NCI-H510A treated with DMSO at 0.1 percent for 48 hours (cell line): ENCODE measurements at regions not wholly inside any gene's neighbourhood (a gene's known extent, or its start where the extent isn't known, plus 50 kb on each side); places are given as distances from the start of the nearest gene placed in this dataset.
A peak's percentile ranks its signal among the peaks of the same experiment; 100 is the strongest.

Source experiments
- DNase-seq: peaks from one replicate; lab custom pipeline; 2025; lab: John Stamatoyannopoulos, UW

DNA sequence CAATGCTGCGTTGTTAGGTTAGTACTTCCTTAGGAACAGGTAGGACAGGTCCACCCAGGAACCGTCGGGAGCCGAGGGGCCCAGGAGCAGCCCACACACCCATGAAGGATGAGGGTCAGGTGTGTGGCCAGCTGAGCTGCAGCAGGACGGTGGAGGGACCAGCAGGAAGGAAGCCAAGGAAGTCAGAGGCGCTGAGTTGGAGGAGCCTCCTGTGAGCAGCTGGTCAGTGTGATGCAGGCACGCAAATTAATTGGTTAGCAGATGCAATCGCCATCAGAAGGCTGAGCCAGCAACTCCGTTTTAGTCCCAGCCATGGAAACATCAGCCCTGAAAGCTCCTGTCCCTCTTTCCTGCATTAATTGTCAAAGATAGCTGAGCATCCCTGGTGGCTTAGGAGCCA, 114.9 kb upstream of the SOX1 start:
- DNase-seq = no peak

DNA sequence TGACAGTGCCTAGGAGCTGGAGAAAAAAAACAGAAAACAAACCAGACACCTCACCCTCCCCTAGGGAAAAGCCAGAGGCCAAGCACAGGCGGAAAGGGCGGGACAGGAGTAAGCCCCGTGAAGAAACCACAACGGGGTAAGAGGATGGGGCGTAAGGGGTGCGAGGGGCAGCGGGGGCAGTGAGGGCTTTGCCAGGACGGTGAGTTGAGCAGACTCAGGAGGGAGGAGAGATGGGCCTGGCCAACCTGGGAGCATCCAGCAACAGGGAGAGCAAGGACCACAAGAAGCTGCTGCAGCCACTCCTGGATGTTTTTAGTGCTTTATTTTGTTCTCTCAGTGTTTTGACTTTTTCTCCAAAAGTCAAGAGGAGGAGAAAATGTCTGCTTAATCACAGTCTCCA, 114.1 kb upstream of the SOX1 start:
- DNase-seq = no peak

DNA sequence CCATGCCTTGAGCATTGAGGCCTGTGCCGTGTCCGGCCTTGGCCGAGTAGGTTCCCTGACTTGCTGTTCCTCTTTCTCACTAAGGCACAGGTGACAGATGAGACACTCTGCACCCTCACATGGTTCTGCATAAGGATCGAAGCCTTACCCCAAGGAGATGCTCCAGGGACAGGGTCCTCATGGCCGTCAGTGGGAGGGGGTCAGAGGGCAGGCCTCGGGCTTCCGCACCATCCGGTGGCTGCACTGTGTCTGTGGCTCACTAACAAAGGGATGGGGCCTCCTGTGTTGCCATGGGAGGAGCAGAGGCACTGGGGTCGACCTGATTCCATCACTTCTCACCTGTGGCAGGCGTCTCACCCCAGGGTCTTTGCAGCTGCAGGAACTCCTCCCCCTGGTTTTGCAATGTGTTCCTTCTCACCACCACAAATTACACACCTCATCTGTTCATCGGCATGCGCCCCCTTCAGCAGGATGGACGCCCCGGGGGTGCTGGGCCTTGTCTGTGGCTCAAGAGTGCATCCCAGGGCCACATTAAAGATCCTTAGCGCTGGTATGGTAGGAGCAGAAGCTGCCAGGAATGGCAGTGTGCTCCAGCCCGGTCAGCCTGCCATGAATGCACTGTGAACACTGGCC, 113.3 kb upstream of the SOX1 start:
- DNase-seq = no peak

DNA sequence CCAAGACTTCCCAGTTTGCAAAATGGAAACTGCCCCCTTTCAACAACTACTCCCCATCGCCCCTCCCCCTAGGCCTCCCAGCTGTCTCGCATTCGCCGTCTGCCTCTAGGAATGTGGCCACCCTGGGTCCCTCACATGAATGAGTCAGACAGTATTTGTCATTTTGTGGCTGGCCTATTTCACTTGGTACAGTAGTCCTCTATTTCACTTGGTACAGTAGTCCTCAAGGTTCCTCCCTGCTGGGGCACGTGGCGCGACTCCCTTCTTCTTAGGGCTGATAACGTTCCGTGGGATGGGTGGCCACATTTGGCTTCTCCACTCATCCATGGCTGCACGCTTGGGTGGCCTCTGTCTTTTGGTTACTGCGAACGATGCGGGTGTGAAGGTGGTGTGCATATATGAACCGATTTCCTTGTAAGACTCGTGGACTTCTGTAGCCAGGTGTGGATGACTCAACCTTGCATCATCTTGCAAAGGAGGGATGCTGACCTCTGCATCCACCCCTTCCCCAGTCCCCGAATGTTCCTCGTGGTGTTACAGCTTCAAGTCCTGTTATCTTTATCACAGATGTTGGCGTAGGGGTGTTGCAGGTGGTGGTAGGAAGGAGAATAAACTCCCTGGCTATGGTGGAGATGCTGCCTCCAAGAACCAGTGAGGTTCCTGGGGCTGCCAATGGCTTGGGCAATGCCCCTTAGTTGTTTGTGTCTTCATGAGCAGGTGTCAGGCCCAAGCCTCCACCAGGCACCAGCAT, 112.1 kb upstream of the SOX1 start:
- peak; percentile 42 for DNase-seq

DNA sequence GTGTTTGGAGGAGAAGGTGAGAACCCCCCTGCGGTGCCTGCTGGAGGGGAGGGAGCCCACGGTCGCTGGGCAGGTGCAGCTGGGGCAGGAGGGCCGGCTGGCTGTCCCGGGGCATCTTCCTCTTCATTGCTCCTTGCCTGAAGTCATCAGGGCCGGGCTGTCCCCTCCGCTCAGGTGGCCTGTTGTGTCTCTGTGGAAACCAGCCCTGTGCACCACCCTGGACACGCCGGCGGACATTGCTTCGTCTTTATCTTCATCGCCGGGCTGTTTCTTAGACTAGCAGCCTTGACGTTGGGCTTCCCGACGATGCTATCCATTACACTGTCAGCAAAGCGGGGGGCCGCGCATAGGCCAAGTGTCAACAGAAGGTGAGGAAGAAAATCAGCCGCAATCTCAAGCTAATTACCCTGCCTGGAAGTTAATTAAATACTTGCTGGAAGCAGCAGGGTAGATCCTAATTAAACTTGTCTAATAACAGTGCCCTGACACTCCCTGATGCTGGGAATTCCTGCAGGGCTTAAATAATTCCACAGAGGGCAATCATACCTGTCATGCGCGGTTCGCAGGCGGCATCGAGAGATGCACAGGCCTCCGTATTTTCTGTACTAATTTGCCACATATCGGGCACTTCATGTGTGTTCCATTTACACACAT, 111.4 kb upstream of the SOX1 start:
- DNase-seq = no peak

DNA sequence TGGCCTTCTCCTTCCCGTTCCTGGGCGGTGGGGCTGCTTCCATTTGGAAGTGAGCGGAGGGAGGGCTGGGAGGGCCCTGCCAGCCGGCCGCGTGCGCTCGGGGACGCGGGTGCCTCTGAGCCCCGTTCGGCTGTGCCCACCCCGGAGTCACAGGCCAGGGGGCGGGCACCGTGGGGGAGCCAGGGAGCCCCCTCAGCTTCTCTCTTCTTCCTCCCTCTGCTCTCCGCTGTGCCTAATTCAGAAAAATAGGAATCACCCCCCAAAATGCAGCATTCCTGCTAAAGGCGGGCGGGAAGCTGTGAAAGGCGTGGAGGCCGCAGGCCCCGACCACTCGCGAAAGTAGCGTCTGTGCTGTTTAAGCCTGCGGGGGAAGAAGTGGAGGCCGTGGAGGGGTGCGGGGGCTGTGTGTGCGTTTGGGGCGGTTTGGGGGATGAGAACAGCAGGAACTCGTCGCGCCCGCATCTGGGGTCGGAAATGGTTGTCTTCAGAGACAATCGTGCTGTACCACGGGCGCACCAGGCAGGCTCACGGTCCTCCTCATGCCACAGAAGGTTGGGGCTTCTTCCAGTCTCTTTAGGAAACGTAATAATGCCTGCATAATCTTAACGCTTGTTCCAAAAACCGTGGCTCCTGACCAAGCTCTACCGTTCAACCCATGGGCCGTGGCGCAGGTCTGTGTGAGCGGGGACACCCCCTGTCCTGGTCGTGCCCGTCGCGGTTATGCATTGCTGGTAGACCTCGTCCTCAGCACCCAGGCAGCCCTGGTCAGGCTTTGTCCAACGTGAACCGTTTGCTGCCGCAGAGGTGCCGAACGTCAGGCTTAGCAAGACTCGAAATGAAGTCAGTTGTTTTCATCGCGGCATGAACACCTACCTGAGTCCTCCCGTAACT, 110.4 kb upstream of the SOX1 start:
- no peak for DNase-seq

DNA sequence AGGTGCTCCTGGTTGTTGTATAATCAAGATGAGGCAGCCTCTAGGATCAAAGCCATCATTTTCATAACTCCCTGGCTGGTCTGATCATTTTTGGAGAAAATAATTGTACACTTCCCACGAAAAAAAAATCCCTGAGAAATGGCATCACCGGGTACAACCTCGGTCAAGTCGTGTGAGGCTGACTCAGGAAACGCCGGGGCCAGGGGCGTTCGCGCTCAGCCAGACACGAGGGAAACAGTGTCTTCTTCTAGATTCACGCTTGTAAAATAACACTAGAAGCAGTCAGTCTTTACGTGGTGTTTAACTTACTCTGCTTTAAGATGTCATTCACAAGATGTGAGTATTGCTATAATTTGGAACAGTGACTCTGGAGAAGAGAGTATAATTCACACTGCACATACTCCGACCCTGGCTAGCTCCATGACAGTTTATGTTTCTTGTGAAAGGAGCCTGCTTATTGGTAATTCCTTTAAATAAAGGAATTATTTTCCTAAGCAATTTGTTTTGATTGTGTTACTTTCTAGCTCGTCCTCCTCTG, 109.0 kb upstream of the SOX1 start:
- DNase-seq = no peak

DNA sequence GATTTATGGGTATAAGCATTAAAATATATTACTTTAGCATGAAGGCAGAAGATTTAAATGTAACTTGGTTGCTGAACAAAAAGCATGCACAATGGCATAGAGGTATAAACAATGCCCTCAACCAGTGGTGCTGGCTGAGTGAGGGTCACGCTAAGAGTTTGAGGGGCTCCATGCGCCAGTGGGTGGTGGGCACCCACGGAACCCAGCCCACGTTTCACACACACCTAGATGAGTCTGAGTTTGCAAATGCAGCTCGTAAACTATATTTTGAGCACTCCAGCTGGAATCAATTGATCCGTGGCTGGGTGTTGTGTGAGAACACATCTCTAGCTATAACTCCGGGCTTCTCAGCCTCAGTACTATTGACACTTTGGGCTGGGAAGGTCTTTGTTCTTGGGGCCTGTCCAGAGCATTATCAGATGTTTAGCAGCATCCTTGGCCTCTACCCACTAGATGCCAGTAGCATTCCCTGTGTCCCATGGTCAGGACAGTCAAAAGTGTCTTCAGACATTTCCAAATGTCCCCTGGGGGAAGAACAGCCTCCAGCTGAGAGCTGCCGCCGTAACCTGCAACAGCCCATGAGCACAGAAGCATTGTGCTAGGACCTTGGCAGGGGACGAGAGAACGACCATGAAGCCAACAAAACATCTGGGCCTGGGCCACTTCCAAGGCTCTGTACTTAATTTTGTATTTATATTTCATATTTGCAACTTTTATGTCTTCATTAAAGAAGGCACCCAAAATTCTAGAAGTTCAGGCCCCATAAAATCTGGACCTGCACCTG, 108.1 kb upstream of the SOX1 start:
- DNase-seq = no peak

DNA sequence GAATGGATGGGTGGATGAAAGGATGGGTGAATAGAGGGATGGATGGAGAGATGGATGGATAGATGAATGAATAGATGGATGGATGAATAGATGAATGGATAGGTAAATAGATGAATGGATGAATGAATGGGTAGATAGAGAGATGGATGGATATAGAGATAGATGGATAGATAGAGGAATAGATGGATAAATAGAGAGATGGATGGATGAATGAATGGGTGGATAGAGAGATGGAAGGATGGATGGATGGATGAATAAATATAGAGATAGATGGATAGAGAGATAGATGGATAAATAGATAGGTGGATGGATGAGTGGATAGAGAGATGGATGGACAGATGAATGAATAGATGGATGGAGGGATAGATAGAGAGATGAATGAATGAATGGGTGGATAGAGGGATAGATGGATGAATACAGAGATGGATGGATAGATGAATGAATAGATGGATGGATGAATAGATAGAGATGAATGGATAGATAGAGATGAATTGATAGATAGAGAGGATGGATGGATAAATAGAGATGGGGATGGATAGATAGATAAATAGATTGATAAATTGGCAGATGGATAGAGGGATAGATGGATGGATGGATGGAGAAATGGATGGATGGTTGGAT, 106.7 kb upstream of the SOX1 start:
- DNase-seq = no peak

DNA sequence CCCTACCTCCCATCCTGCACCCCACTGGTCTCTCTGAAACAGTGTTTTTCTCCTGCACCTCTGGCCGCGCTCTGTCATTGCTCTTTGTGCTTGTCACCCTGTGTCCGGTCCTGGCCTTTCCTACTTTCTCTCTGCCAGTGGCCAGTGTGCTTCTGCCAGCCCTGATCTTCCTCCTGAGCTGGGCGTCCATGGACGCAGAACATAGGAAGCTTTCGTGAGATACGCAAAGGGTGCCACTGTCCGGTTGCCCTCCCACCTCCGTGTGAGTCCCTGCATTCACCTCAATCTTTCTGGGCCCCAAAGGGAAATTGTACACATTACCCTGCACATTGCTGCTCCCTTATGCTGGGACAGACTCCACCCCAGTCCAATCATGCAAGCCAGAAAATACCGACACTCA, 105.7 kb upstream of the SOX1 start:
- no peak for DNase-seq

DNA sequence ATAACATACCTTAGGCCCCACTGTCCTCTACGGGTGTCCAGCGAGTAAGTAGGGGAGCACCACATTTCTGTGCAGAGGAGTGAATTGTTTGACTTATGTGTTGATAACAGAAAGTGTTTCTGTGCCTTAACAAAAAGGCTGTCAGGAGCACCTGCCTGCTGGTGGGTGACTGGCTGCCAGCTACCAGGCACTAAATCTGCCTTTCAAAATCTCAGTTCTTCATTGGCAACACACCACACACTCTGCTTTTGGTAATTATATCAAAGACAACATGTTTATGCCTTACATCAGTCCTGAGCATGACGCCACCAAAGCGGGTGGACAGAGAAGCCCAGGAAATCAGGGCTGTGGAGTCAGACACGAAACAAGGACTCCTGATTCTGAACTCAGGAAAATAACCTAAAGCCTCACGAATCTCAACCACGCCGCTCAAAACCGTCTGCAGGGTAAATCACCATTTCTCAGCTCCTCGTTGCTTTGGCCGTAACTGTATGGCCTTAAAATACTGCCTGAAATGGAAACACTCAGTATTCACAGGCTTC, 105.2 kb upstream of the SOX1 start:
- no peak for DNase-seq

DNA sequence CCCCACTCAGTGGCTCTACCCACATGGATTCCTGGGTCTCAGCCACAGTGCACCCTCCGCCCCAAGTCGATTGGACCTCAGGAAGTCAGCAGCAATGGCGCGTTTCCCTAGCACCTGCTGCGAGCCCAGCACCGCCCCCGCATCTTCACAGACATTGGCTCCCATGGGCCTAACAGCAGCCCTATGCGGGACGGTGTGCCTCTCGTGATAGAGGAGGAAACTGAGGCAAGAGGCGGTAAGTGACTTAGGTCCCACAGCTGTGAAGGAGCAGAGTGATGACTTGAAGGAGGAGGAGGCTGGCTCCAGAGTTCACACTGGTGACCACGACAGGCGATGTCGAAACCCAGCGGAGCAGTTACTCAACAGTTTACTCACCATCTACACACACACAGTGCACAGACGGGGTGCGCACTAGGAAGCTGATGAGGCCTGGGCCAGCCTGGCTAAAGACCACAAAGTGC, 104.5 kb upstream of the SOX1 start:
- DNase-seq = no peak

DNA sequence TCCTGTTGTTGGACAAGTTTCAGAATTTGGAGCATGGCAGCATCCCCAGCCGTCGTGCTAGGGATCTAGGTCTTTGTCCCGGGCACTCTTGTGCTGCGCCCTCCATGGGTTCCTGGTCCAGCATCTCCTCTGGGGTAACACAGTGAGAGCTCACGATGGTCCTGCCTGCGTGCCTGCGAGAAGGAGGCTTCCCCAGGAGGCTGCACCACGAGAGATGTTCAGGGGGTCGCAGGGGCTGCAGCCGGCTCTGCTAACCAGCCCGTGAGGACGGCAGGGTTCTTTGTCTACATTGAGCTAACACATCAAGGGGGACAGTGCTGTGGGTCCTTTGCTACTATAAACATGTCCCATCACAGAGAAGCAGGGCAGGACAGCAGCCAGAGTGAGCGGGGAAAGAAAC, 103.9 kb upstream of the SOX1 start:
- no peak for DNase-seq

DNA sequence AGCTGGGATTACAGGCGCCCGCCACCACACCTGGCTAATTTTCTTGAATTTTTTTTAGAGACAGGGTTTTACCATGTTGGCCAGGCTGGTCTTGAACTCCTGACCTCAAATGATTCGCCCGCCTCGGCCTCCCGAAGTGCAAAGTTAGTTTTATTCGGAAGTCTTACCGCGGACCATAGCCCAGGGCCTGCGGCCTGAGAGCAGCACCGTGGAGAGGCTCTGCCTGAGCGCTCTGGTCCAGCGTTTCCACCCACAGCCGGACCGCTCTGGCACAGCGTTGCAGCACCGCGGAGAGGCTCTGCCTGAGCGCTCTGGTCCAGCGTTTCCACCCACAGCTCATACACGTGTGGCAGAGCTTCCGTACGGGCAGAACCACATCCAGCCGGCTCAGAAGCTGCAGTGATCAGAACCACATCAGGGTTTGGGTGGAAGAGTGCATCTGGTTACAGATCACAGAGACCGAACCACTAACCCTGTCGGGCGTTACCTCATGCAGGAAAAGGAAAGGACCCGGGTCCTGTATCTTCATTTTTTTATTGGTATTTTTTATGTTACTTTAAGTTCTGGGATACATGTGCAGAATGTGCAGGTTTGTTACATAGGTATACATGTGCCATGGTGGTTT, 102.4 kb upstream of the SOX1 start:
- no peak for DNase-seq

DNA sequence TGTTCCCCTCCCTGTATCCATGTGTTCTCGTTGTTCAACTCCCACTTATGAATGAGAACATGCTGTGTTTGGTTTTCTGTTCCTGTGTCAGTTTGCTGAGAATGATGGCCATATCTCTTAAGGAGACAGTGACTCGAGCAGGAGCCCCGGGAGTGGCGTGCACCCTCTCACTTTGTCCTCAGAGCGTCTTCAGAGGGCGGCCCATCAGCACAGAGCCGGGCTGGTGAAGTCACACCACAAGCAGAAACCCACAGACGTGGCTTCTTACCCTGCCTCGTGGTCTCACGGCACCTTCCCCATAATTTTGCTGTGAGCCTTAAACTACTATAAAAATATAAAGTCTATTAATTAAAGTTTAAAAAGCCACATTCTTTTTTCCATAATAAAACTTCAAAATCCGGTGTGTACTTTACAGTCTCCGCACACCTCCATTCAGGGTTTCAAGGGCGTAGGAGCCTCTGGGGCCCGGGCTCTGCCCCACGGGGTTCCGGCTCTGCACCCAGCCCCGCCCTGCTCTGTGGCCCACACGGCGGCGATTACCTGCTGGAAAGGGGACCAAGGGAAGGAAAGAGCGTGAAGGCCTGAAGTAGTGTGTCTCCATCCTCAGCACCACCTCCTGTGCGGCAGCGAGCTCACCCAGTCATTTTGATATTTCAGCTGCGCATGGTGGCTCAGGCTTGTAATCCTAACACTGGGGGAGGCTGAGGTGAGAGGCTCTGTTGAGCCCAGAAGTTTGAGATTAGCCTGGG, 101.3 kb upstream of the SOX1 start:
- no peak for DNase-seq

DNA sequence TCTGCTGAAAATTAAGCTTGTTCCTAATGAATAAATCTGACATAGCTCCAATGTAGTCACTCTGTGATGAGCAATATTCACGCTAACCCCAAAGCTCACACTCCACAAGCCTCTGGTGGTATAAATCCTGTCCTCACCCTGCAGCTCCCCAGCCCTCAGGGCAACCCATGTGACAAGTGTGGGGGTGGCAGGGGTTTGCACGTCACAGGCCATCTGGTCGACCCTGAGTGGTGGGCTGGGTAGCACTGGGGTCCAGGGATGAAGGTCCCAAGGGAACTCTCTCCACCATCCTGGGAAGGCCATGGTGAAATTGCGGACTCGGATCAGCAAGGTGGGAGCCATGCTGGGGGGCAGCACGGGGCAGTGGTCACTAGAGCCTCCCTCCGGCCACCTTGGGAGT, 100.0 kb upstream of the SOX1 start:
- no peak for DNase-seq

DNA sequence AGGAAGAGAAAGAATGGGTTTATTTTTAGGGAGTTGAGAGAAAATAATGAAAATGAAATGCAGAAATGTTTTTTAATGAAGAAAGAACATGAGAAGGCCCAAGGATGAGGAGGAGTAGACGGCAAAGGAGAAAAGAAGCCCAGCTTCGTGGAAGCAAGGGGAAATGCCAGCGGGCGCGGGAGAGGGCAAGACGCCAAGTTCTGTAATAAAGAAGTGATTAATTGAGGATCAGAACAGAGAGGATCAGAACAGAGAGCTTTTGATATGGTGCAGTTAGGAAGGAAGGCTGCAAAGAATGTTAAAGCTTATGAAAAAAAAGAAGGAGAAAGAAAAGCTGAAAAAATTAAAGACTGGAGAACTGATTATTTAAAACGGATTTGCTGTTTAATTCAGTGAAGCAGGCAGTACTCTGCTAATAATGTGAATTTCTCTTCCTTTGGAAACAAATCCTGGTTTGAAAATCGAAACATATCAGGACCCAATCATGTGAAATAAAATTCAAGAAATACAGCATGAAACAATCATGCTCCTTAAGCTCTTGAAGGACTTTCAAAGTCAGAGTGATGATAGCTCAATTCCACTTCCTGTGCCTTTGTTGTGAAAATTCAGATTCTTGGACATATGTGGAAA, 99.3 kb upstream of the SOX1 start:
- DNase-seq = no peak

DNA sequence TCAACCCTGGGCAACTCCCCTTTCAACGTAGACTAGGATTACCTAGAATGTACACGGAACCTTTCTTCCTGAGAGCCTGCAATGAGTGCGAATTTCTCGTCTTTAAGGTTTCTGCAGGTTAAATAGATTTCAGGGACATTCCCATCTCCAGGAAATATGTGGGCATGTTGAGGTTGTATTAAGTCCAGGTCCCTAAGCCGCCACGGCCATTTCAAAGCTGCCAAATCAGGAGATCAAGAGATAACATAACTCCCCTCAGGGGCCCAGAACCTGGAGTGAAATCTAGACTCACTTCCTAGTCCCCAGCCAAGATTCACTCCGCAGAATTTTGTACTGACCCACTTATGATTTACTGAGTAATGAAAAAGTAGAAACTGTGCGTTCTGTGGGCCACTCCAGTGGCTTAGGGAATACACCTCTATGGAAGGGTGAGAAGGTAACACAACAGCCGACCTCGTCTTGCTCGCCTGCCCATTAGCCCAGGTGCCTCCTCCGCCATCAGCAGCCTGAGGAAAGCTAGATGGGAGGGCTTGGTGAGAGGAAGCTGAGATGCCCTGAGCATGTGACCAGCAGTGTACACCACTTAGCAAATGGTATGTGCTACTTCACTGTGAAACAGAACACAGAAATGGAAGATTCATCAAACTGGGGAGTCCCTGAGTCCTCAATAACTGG, 98.5 kb upstream of the SOX1 start:
- DNase-seq = peak; percentile 40
